SK-N-SH (cell line): ENCODE measurements at regions not wholly inside any gene's neighbourhood (a gene's known extent, or its start where the extent isn't known, plus 50 kb on each side); places are given as distances from the start of the nearest gene placed in this dataset.

ENCODE experiments used
- CTCF ChIA-PET: fragments of 300-600, 350-600 bp; formaldehyde crosslinking; extraction: SDS; loops from one replicate; lab custom pipeline; 2021; lab: Yijun Ruan, JAX
- POLR2A ChIA-PET: fragments of 350-600 bp; sonication (Branson Sonifier 250); formaldehyde crosslinking; extraction: SDS; loops from one replicate; lab custom pipeline; 2020; ENCODE audit warnings: antibody characterized with exemption, inconsistent platforms; lab: Yijun Ruan, JAX
- DNase-seq: peaks from one replicate; pipeline ENCODE4 v3.0.0; 2012
- H2AFZ ChIP-seq: fragments of 200-600 bp; sonication (generic); 2 replicates; pipeline ENCODE4 v1.8.1; 2016; ENCODE audit warnings: antibody characterized with exemption, mild to moderate bottlenecking, low read depth
- H3F3A ChIP-seq: fragments of 200-600 bp; sonication (generic); replicated peaks from 2 replicates; pipeline ENCODE3; 2016; ENCODE audit warnings: antibody characterized with exemption, mild to moderate bottlenecking; ENCODE audit not compliant: insufficient read depth
- H3K27ac ChIP-seq, 2 experiments: fragments of 200-500 bp in 1 of 2; fragments of 200-600 bp in 1 of 2; sonication (Bioruptor generic) in 1 of 2; sonication (generic), shearing (Covaris generic) in 1 of 2; 2 replicates each; pipeline versions ENCODE4 v1.5.1 to v1.6.1; 2014 to 2016; ENCODE audit warnings: low read depth in 2 of 2, inconsistent platforms in 1 of 2, low read length in 1 of 2, mild to moderate bottlenecking in 1 of 2, mixed read lengths in 1 of 2
- H3K27me3 ChIP-seq: fragments of 200-600 bp; sonication (generic), shearing (Covaris generic); 2 replicates; pipeline ENCODE4 v1.6.1; 2016; ENCODE audit warnings: mixed run types; ENCODE audit not compliant: insufficient read depth
- H3K36me3 ChIP-seq, 2 experiments: fragments of 200-500 bp in 1 of 2; fragments of 200-600 bp in 1 of 2; sonication (Bioruptor generic) in 1 of 2; sonication (generic) in 1 of 2; replicated peaks in 1 of 2; 2 replicates each; pipeline versions ENCODE3 to v1.5.1; 2014 to 2016; ENCODE audit warnings: low read length in 1 of 2, mild to moderate bottlenecking in 1 of 2; ENCODE audit not compliant: insufficient read depth in 2 of 2, control insufficient read depth in 1 of 2
- H3K4me1 ChIP-seq, 2 experiments: fragments of 200-500 bp in 1 of 2; fragments of 200-600 bp in 1 of 2; sonication (Bioruptor generic) in 1 of 2; sonication (generic), shearing (Covaris generic) in 1 of 2; 2 replicates each; pipeline versions ENCODE4 v1.5.1 to v1.6.1; 2014 to 2016; ENCODE audit warnings: low read depth in 1 of 2, low read length in 1 of 2, mixed run types in 1 of 2; ENCODE audit not compliant: insufficient read depth in 2 of 2, control insufficient read depth in 1 of 2
- H3K4me2 ChIP-seq: fragments of 200-600 bp; sonication (generic), shearing (Covaris generic); 2 replicates; pipeline ENCODE4 v1.6.1; 2017; ENCODE audit warnings: mixed run types
- H3K4me3 ChIP-seq, 2 experiments: fragments of 200-500 bp in 1 of 2; fragments of 200-600 bp in 1 of 2; sonication (Bioruptor generic) in 1 of 2; sonication (generic), shearing (Covaris generic) in 1 of 2; 2 replicates each; pipeline versions ENCODE4 v1.5.1 to v1.8.1; 2014 to 2016; ENCODE audit warnings: low read depth in 2 of 2, inconsistent platforms in 1 of 2, low read length in 1 of 2, mild to moderate bottlenecking in 1 of 2, mixed read lengths in 1 of 2, moderate library complexity in 1 of 2
- H3K79me2 ChIP-seq: fragments of 200-600 bp; sonication (generic); 2 replicates; pipeline ENCODE4 v1.8.1; 2017; ENCODE audit warnings: mild to moderate bottlenecking; ENCODE audit not compliant: insufficient read depth
- H3K9ac ChIP-seq: fragments of 200-600 bp; sonication (generic); 2 replicates; pipeline ENCODE4 v1.6.1; 2017; ENCODE audit warnings: mixed run types
- H3K9me2 ChIP-seq: fragments of 200-600 bp; sonication (generic); 2 replicates; pipeline ENCODE4 v1.6.1; 2017; ENCODE audit warnings: mixed run types
- H3K9me3 ChIP-seq: fragments of 200-600 bp; sonication (generic); 2 replicates; pipeline ENCODE4 v1.6.1; 2017; ENCODE audit warnings: mixed run types, mild to moderate bottlenecking, moderate library complexity
- H4K20me1 ChIP-seq: fragments of 200-600 bp; sonication (generic); 2 replicates; pipeline ENCODE4 v1.6.1; 2017; ENCODE audit warnings: mild to moderate bottlenecking, mixed run types; ENCODE audit not compliant: insufficient read depth
- TEAD4 ChIP-seq: IDR thresholded peaks from 2 replicates; pipeline ENCODE4 v1.4.0; 2012; ENCODE audit warnings: mild to moderate bottlenecking, borderline replicate concordance; ENCODE audit not compliant: insufficient read depth
- WGBS: methylation state at CpG from one replicate; pipeline ENCODE4 v1.1.6; 2017; ENCODE audit warnings: low lambda C conversion rate; 5-methylcytosine and 5-hydroxymethylcytosine counted together

DNA sequence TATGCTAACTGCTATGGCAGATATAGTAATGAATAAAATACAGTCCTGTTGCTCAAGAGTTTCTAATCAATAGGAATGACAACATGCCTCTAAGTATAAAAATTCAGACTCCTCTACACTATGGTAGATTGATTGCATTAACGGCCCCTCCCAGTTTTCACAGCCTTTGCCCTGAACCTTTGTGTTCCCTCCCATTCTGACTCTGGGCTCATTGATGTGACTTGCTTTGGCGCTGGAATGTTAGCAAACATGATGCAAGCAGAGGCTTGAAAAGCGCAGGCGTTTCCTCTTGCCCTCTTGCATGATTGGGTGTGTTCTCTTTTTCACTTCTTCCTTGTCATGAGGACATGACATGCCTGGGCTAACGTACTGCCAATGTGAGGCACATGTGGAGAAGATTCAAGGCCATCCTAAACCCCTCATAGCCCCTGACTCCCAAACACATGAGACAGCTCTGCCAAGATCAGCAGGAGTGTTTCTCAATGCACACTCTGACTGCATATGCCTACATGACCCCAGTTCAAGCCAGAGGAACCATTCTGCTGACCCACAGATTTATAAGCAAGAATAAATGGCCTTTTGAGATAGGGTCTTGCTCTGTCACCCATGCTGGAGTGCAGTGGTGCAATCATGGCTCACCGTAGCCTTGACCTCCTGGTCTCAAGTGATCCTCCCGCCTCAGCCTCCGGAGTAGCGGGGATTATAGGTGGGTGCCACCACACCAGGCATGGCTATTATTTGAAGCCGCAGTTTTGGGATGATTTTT lies 49.7 kb upstream of the CD28 start:
- TF ChIP-seq TEAD4, result no peak
- CTCF ChIA-PET, result no interaction called here
- no peaks in the 10 kb centered on the region for H3K9me3 ChIP-seq
- POLR2A ChIA-PET, result no interaction called here
- no peaks in the 10 kb centered on the region for H4K20me1 ChIP-seq
- no peak overlapping the region for H3K4me2 ChIP-seq
- no peaks in the 10 kb centered on the region for H3K9me2 ChIP-seq
- no peak overlapping the region for H2AFZ ChIP-seq
- 84% methylated on average over 10 of the region's 10 CpGs for WGBS
- no peak overlapping the region for H3K9ac ChIP-seq
- no peak overlapping the region for H3K27ac ChIP-seq
- no peaks in the 10 kb centered on the region for H3K79me2 ChIP-seq
- DNase-seq, result no peak
- no peaks in the 10 kb centered on the region; a peak in 1 of 4 replicates for H3K4me1 ChIP-seq
- no peak overlapping the region for H3K4me3 ChIP-seq
- H3F3A ChIP-seq, result no peaks in the 10 kb centered on the region
- H3K27me3 ChIP-seq, result no peaks in the 10 kb centered on the region
- H3K36me3 ChIP-seq, result no peaks in the 10 kb centered on the region
